ENCODE measurements at regions not wholly inside any gene's neighbourhood (a gene's known extent, or its start where the extent isn't known, plus 50 kb on each side); places are given as distances from the start of the nearest gene placed in this dataset.

GRCh38 chr13:58134012-58134411, 502.5 kb downstream of the PCDH17 start:
- TF ChIP-seq CTCF (IDR thresholded peaks at IDR 0.05; ENCODE audit: insufficient read depth, low read depth, low read length) (no peak), EZH2 (IDR thresholded peaks at IDR 0.05; ENCODE audit: insufficient read depth, low read length) (no peak)
